Caco-2 (cell line): ENCODE measurements at regions not wholly inside any gene's neighbourhood (a gene's known extent, or its start where the extent isn't known, plus 50 kb on each side); places are given as distances from the start of the nearest gene placed in this dataset.
"Not testable (repeated sequence)": the region's sequence is repeated elsewhere in the genome, so short reads cannot be mapped to it uniquely, and the experiment has no call there.

ENCODE experiments used
- BruUV-seq: library from RNA; stranded (reverse); fragments of 400-500 nt; replicated peaks from 2 replicates; lab custom pipeline; 2021; lab: Mats Ljungman, UMichigan
- CTCF ChIA-PET: fragments of 300-600 bp; sonication (Branson Sonifier 250); formaldehyde crosslinking; loops from one replicate; lab custom pipeline; 2022; ENCODE audit warnings: antibody characterized with exemption; lab: Charles Lee
- POLR2A ChIA-PET: fragments of 300-600 bp; sonication (Branson Sonifier 250); formaldehyde crosslinking; loops from one replicate; lab custom pipeline; 2022; ENCODE audit warnings: antibody characterized with exemption; lab: Charles Lee
- DNase-seq, 2 experiments: peaks; one replicate each; pipeline versions ENCODE4 v3.0.0 to v3.0.0-alpha.2; 2020 to 2022
- H3K27me3 ChIP-seq: replicated peaks from 2 replicates; pipeline ENCODE4 v1.6.0; 2011; ENCODE audit warnings: low read length; ENCODE audit not compliant: control insufficient read depth, insufficient read depth
- H3K36me3 ChIP-seq: 2 replicates; pipeline ENCODE4 v1.5.1; 2011; ENCODE audit warnings: low read length; ENCODE audit not compliant: control insufficient read depth, insufficient read depth
- H3K4me1 ChIP-seq: fragments of 250-450 bp; sonication (Bioruptor Pico); 2 replicates; pipeline ENCODE4 v1.5.1; 2020; ENCODE audit warnings: mild to moderate bottlenecking
- H3K4me3 ChIP-seq: 2 replicates; pipeline ENCODE4 v1.5.1; 2011; ENCODE audit warnings: low read depth, mild to moderate bottlenecking, control low read depth, low read length
- H3K9me3 ChIP-seq: fragments of 250-450 bp; sonication (Bioruptor Pico); 2 replicates; pipeline ENCODE4 v1.5.1; 2020; ENCODE audit warnings: mild to moderate bottlenecking, moderate library complexity
- H3K27ac Mint-ChIP-seq: one replicate; pipeline ENCODE4 v1.8.0; 2022; ENCODE audit warnings: mixed read lengths; ENCODE audit not compliant: unreplicated experiment
- H3K27me3 Mint-ChIP-seq: one replicate; pipeline ENCODE4 v1.8.0; 2022; ENCODE audit warnings: mixed read lengths; ENCODE audit not compliant: insufficient read depth, unreplicated experiment
- H3K36me3 Mint-ChIP-seq: one replicate; pipeline ENCODE4 v1.8.0; 2022; ENCODE audit warnings: mild to moderate bottlenecking, mixed read lengths; ENCODE audit not compliant: insufficient read depth, unreplicated experiment
- H3K4me1 Mint-ChIP-seq: one replicate; pipeline ENCODE4 v1.8.0; 2022; ENCODE audit warnings: low read depth, mixed read lengths; ENCODE audit not compliant: unreplicated experiment
- H3K4me3 Mint-ChIP-seq: one replicate; pipeline ENCODE4 v1.8.0; 2022; ENCODE audit warnings: mild to moderate bottlenecking, moderate library complexity, mixed read lengths; ENCODE audit not compliant: unreplicated experiment
- H3K9me3 Mint-ChIP-seq: one replicate; pipeline ENCODE4 v1.8.0; 2022; ENCODE audit warnings: mixed read lengths; ENCODE audit not compliant: unreplicated experiment
- CTCF ChIP-seq, 2 experiments: fragments of 200-600 bp in 1 of 2; IDR thresholded peaks; 1 replicate in 1 of 2; 2 replicates in 1 of 2; pipeline versions ENCODE4 v1.5.1 to v1.8.0; 2011 to 2022; ENCODE audit warnings: antibody characterized with exemption in 1 of 2, control low read depth in 1 of 2, inconsistent platforms in 1 of 2, low read depth in 1 of 2, low read length in 1 of 2, mild to moderate bottlenecking in 1 of 2, moderate library complexity in 1 of 2; ENCODE audit not compliant: insufficient read depth in 1 of 2, severe bottlenecking in 1 of 2, unreplicated experiment in 1 of 2
- intact Hi-C: fragments of 100-400 bp; cut with micrococcal nuclease; formaldehyde crosslinking; loops from one replicate; pipeline ENCODE4 v1.10.0; 2022; ENCODE audit not compliant: unreplicated experiment

DNA sequence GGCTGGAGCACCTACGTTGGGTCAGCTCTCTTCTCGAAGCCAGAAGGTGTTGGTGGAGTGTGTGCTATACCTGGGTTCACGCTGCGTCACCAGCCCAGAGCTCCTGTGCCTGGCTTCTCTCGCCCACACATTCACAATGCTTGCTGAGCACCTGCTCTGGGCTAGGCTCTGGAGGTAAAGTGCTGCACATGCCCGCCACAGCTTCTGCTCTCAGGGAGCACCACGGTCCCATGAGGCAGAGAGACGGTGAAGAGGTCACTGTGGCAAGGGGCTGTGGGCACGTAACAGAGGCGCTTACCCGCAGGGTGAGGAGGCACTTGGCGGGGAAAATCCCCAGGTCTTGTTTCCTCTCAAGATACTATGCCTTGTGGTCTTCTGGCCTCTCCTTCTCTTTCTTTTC lies 174.2 kb downstream of the TEX29 start:
- Histone ChIP-seq H3K4me1 (no peaks in the 10 kb centered on the region), H3K9me3 (no peaks in the 10 kb centered on the region), H3K27me3 (no peaks in the 10 kb centered on the region), H3K36me3 (no peaks in the 10 kb centered on the region), H3K4me3 (no peak overlapping the region)
- ChIA-PET POLR2A (no interaction called here), CTCF (no interaction called here)
- no TSS peak for BruUV-seq
- Mint-ChIP-seq H3K4me1 (no peaks in the 10 kb centered on the region), H3K27ac (no peak overlapping the region), H3K4me3 (no peak overlapping the region), H3K9me3 (no peaks in the 10 kb centered on the region), H3K27me3 (peaks cover 2% of the 10 kb centered on the region), H3K36me3 (no peaks in the 10 kb centered on the region)
- intact Hi-C loops, result no loop called here
- TF ChIP-seq CTCF (IDR thresholded peaks at IDR 0.05; ENCODE audit: insufficient read depth in 1 of 2, low read depth in 1 of 2, low read length in 1 of 2, severe bottlenecking in 1 of 2, unreplicated experiment in 1 of 2), result no peak
- DNase-seq, result no peak

DNA sequence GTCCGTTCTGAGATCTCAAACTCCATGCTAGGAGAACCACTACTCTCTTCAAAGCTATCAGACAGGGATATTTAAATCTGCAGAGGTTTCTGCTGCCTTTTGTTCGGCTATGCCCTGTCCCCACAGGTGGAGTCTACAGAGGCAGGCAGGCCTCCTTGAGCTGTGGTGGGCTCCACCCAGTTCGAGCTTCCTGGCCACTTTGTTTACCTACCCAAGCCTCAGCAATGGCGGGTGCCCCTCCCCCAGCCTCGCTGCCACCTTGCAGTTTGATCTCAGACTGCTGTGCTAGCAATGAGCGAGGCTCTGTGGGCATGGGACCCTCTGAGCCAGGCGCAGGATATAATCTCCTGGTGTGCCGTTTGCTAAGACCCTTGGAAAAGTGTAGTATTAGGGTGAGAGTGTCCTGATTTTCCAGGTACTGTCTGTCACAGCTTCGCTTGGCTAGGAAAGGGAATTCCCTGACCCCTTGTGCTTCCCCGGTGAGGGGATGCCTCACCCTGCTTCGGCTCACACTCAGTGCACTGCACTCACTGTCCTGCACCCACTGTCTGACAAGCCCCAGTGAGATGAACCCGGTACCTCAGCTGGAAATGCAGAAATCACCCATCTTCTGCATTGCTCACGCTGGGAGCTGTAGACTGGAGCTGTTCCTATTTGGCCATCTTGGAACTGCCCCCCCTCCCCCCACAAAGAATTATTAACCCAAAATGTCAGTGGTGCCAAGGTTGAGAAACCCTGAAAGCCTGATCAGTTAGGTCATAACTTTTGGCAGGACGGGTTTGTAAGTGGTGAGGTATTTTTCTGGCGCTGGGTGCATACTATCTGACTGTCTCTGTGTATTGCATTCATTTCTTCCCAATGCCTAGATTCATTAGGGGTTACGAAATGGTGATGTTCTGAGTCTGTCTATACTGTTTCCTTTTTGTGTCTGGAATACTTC lies 181.4 kb downstream of the TEX29 start:
- CTCF ChIA-PET, H3K9me3 ChIP-seq, H3K4me1 ChIP-seq, H3K27ac Mint-ChIP-seq, intact Hi-C loops, H3K4me1 Mint-ChIP-seq, H3K4me3 Mint-ChIP-seq, POLR2A ChIA-PET, H3K4me3 ChIP-seq, H3K27me3 ChIP-seq, H3K36me3 Mint-ChIP-seq, H3K9me3 Mint-ChIP-seq, BruUV-seq, H3K36me3 ChIP-seq, DNase-seq: not testable (repeated sequence)
- peaks cover 16% of the 10 kb centered on the region for H3K27me3 Mint-ChIP-seq

GRCh38 chr13:111502957-111503356 lies 182.5 kb downstream of the TEX29 start:
- Mint-ChIP-seq H3K9me3 (peaks cover 9% of the 10 kb centered on the region), H3K36me3 (no peaks in the 10 kb centered on the region), H3K4me3 (no peak overlapping the region), H3K27ac (no peak overlapping the region), H3K27me3 (peaks cover 17% of the 10 kb centered on the region), H3K4me1 (no peaks in the 10 kb centered on the region)
- no peaks in the 10 kb centered on the region for H3K27me3 ChIP-seq
- TF ChIP-seq CTCF (IDR thresholded peaks at IDR 0.05; ENCODE audit: insufficient read depth in 1 of 2, low read depth in 1 of 2, low read length in 1 of 2, severe bottlenecking in 1 of 2, unreplicated experiment in 1 of 2), result no peak
- ChIA-PET POLR2A (no interaction called here), CTCF (no interaction called here)
- intact Hi-C loops, result no loop called here
- no peaks in the 10 kb centered on the region for H3K4me1 ChIP-seq
- no peaks in the 10 kb centered on the region for H3K9me3 ChIP-seq
- DNase-seq, result no peak
- no peaks in the 10 kb centered on the region for H3K36me3 ChIP-seq
- BruUV-seq, result no TSS peak
- H3K4me3 ChIP-seq, result no peak overlapping the region
